ENCODE measurements at regions not wholly inside any gene's neighbourhood (a gene's known extent, or its start where the extent isn't known, plus 50 kb on each side); places are given as distances from the start of the nearest gene placed in this dataset.
A peak's percentile ranks its signal among the peaks of the same experiment; 100 is the strongest.

DNA sequence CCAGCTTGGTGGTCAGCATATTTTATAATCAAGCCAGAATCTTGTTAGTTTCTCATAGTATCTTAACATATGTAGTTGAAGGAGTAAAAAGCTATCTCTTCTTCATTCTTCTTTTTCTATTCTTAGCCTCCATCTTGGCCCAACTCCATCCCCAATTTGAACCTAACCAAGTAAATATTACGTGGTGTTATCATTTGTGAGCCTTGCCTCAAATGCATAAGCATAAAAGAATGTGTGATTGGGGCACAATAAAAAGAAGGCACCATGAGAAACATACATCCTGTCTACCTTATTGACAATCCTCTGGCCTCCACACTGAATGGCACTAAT lies 181.4 kb upstream of the BMP4 start:
- DNase-seq, result no peak
- POLR2A ChIA-PET, result interaction anchor here (0.7 kb wide), 1 partner anchor 321 kb away, joined by 3 read pairs; no protein-coding TSS in a partner anchor
- H3K27me3 Mint-ChIP-seq, result peaks cover 4 to 16% (median 5%) of the 10 kb centered on the region in 5 donors
- no peaks in the 10 kb centered on the region for H3K4me1 Mint-ChIP-seq
- ATAC-seq, result no peak
- H3K4me3 Mint-ChIP-seq, result no peak overlapping the region
- H3K36me3 Mint-ChIP-seq, result no peaks in the 10 kb centered on the region
- no peak overlapping the region for H3K27ac Mint-ChIP-seq
- H3K9me3 Mint-ChIP-seq, result peaks cover 0 to 4% (median 0%) of the 10 kb centered on the region in 9 donors

GRCh38 chr14:54138354-54139038 lies 181.9 kb upstream of the BMP4 start:
- H3K9me3 Mint-ChIP-seq, result peaks cover 0 to 4% (median 0%) of the 10 kb centered on the region in 9 donors
- H3K4me3 Mint-ChIP-seq, result no peak overlapping the region
- DNase-seq (no peak), ATAC-seq (no peak)
- H3K36me3 Mint-ChIP-seq, result no peaks in the 10 kb centered on the region
- no peaks in the 10 kb centered on the region for H3K4me1 Mint-ChIP-seq
- POLR2A ChIA-PET, result no interaction called here
- peaks cover 4 to 20% (median 7%) of the 10 kb centered on the region in 5 donors for H3K27me3 Mint-ChIP-seq
- no peak overlapping the region for H3K27ac Mint-ChIP-seq

DNA sequence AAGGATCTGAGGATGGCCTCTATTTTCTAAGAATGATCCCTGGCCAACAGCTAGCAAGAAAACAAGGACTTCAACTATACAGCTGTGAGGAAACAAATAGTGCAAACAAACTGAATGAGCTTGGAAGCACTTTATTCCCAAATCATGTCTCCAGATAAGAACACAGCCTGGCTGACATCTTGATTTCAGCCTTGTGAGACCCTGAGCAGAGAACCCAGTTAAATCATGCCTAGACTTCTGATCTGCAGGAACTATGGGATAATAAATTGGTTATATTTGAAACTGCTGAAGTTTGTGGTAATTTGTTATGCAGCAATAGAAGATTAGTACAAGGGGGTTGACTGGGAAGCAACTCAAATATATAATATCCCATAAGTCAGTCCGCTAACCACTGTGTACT lies 183.9 kb upstream of the BMP4 start:
- peaks cover 0 to 4% (median 0%) of the 10 kb centered on the region in 9 donors for H3K9me3 Mint-ChIP-seq
- POLR2A ChIA-PET, result no interaction called here
- DNase-seq, result no peak

GRCh38 chr14:54146601-54147000 lies 190.0 kb upstream of the BMP4 start:
- Mint-ChIP-seq H3K27me3 (peaks cover 2 to 14% (median 5%) of the 10 kb centered on the region in 5 donors), H3K27ac (no peak overlapping the region), H3K4me1 (no peaks in the 10 kb centered on the region), H3K9me3 (peaks cover 0 to 49% (median 14%) of the 10 kb centered on the region in 9 donors), H3K4me3 (no peak overlapping the region), H3K36me3 (peaks cover 0 to 23% (median 0%) of the 10 kb centered on the region in 3 donors)
- DNase-seq (no peak), ATAC-seq (no peak)
- POLR2A ChIA-PET, result no interaction called here

More for the DNA sequence above, 183.9 kb upstream of the BMP4 start:
- no peak for ATAC-seq
- Mint-ChIP-seq H3K36me3 (no peaks in the 10 kb centered on the region), H3K4me1 (no peaks in the 10 kb centered on the region), H3K27me3 (peaks cover 5 to 18% (median 7%) of the 10 kb centered on the region in 5 donors), H3K27ac (no peak overlapping the region), H3K4me3 (no peak overlapping the region)

- H3K27ac Mint-ChIP-seq, result no peak overlapping the region
- DNase-seq (no peak), ATAC-seq (no peak)
- no peak overlapping the region for H3K4me3 Mint-ChIP-seq
- H3K27me3 Mint-ChIP-seq, result peaks cover 2 to 14% (median 3%) of the 10 kb centered on the region in 5 donors
- POLR2A ChIA-PET, result no interaction called here
- H3K4me1 Mint-ChIP-seq, result no peaks in the 10 kb centered on the region
- H3K36me3 Mint-ChIP-seq, result peaks cover 0 to 23% (median 0%) of the 10 kb centered on the region in 3 donors
- H3K9me3 Mint-ChIP-seq, result peaks cover 0 to 49% (median 14%) of the 10 kb centered on the region in 9 donors
Measured at GRCh38 chr14:54147282-54147681, 190.7 kb upstream of the BMP4 start.

DNA sequence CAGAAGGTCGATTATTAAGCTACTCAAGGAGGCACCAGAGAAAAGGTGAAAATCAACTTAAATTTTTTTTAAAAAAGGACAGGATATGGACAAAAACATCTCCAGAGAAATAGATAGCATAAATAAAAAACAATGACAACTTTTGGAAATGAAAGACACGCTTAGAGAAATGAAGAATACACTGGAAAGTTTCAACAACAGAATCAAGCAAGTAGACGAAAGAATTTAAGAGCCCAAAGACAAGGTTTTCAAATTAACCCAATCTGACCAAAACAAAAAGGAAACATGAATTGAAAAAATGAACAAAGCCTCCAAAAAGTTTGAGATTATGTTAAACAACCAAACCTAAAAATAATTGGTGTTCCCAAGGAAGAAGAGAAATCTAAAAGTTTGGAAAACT lies 191.1 kb upstream of the BMP4 start:
- no peaks in the 10 kb centered on the region for H3K4me1 Mint-ChIP-seq
- H3K9me3 Mint-ChIP-seq, result peaks cover 0 to 49% (median 14%) of the 10 kb centered on the region in 9 donors
- no peak overlapping the region for H3K4me3 Mint-ChIP-seq
- H3K36me3 Mint-ChIP-seq, result peaks cover 0 to 23% (median 0%) of the 10 kb centered on the region in 3 donors
- ATAC-seq (no peak), DNase-seq (no peak)
- H3K27ac Mint-ChIP-seq, result no peak overlapping the region
- H3K27me3 Mint-ChIP-seq, result peaks cover 2 to 14% (median 3%) of the 10 kb centered on the region in 5 donors
- POLR2A ChIA-PET, result no interaction called here

- DNase-seq, result no peak
- no peak for ATAC-seq
- Mint-ChIP-seq H3K9me3 (peaks cover 0 to 49% (median 14%) of the 10 kb centered on the region in 9 donors), H3K27me3 (peaks cover 2 to 13% (median 3%) of the 10 kb centered on the region in 5 donors), H3K36me3 (peaks cover 0 to 23% (median 0%) of the 10 kb centered on the region in 3 donors), H3K27ac (no peak overlapping the region), H3K4me1 (no peaks in the 10 kb centered on the region), H3K4me3 (no peak overlapping the region)
- POLR2A ChIA-PET, result no interaction called here
Measured at GRCh38 chr14:54148251-54148650, 191.6 kb upstream of the BMP4 start.

- peaks cover 0 to 9% (median 0%) of the 10 kb centered on the region in 5 donors for H3K27me3 Mint-ChIP-seq
- DNase-seq (no peak), ATAC-seq (no peak)
- H3K9me3 Mint-ChIP-seq, result peaks cover 0 to 42% (median 13%) of the 10 kb centered on the region in 9 donors
- POLR2A ChIA-PET, result no interaction called here
- no peak overlapping the region for H3K4me3 Mint-ChIP-seq
- H3K27ac Mint-ChIP-seq, result no peak overlapping the region
- no peaks in the 10 kb centered on the region for H3K4me1 Mint-ChIP-seq
- H3K36me3 Mint-ChIP-seq, result peaks cover 0 to 22% (median 0%) of the 10 kb centered on the region in 3 donors
Measured at GRCh38 chr14:54152351-54152750, 195.7 kb upstream of the BMP4 start.

GRCh38 chr14:54166049-54166950 lies 209.7 kb upstream of the BMP4 start:
- Mint-ChIP-seq H3K27me3 (peaks cover 12 to 65% (median 31%) of the 10 kb centered on the region in 5 donors), H3K4me1 (peaks cover 0 to 2% (median 0%) of the 10 kb centered on the region in 4 donors)

GRCh38 chr14:54168489-54168888 lies 211.9 kb upstream of the BMP4 start:
- POLR2A ChIA-PET, result no interaction called here

More at GRCh38 chr14:54166049-54166950, 209.7 kb upstream of the BMP4 start:
- DNase-seq, result no peak
- Mint-ChIP-seq H3K27ac (peak overlapping the region in 1 of 10 donors; percentile 58), H3K9me3 (peaks cover 0 to 3% (median 0%) of the 10 kb centered on the region in 9 donors), H3K4me3 (no peak overlapping the region), H3K36me3 (no peaks in the 10 kb centered on the region)
- POLR2A ChIA-PET, result no interaction called here
- ATAC-seq, result no peak

GRCh38 chr14:54169254-54169924 lies 212.8 kb upstream of the BMP4 start:
- H3K4me3 Mint-ChIP-seq, result no peak overlapping the region
- peaks cover 8 to 47% (median 19%) of the 10 kb centered on the region in 5 donors for H3K27me3 Mint-ChIP-seq
- ATAC-seq, result no peak
- peak overlapping the region in 1 of 10 donors; percentile 53 for H3K27ac Mint-ChIP-seq
- POLR2A ChIA-PET, result no interaction called here
- H3K4me1 Mint-ChIP-seq, result peaks cover 0 to 13% (median 2%) of the 10 kb centered on the region in 4 donors
- no peaks in the 10 kb centered on the region for H3K36me3 Mint-ChIP-seq
- H3K9me3 Mint-ChIP-seq, result no peaks in the 10 kb centered on the region
- DNase-seq, result no peak

More at GRCh38 chr14:54168489-54168888, 211.9 kb upstream of the BMP4 start:
- Mint-ChIP-seq H3K27ac (no peak overlapping the region), H3K36me3 (no peaks in the 10 kb centered on the region), H3K4me3 (no peak overlapping the region), H3K9me3 (no peaks in the 10 kb centered on the region), H3K4me1 (peaks cover 0 to 13% (median 2%) of the 10 kb centered on the region in 4 donors), H3K27me3 (peaks cover 7 to 51% (median 22%) of the 10 kb centered on the region in 5 donors)
- ATAC-seq, result no peak
- no peak for DNase-seq

DNA sequence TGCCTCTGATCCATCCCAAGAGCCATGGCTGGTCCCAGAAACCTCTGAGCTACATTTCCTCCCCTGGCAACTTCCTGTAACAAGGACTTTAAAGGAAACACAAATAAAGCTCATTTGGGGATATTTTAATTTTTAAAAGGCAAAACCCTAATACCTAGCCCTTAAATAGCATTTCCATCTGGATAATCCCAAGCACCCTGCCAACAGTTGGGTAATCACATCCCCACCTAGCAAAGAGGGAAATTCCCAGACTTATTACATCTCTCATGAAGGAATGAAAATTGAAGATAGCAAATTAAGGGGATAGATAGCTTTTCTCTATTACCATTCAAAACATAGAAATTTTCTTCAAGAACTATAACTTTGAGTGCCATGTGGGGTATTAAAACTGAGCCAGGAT lies 213.7 kb upstream of the BMP4 start:
- no peaks in the 10 kb centered on the region for H3K9me3 Mint-ChIP-seq
- no peak overlapping the region for H3K4me3 Mint-ChIP-seq
- no peak for DNase-seq
- peaks cover 9 to 47% (median 15%) of the 10 kb centered on the region in 5 donors for H3K27me3 Mint-ChIP-seq
- no peak for ATAC-seq
- H3K36me3 Mint-ChIP-seq, result no peaks in the 10 kb centered on the region
- H3K4me1 Mint-ChIP-seq, result peaks cover 0 to 13% (median 2%) of the 10 kb centered on the region in 4 donors
- no peak overlapping the region for H3K27ac Mint-ChIP-seq
- POLR2A ChIA-PET, result no interaction called here

All from naive thymus-derived CD8-positive, alpha-beta T cell (primary cell).